ENCODE measurements at regions not wholly inside any gene's neighbourhood (a gene's known extent, or its start where the extent isn't known, plus 50 kb on each side); places are given as distances from the start of the nearest gene placed in this dataset.

- DNase-seq (ENCODE audit: low read depth), result no peak
- TF ChIP-seq CTCF (IDR thresholded peaks at IDR 0.05; ENCODE audit: insufficient read depth, low read depth, low read length), result peak; percentile 15; the same call in 1 of the 2 replicates
- ChIA-PET POLR2A (interaction anchor here (0.6 kb wide), 1 partner anchor 333 kb away, joined by 3 read pairs; no protein-coding TSS in a partner anchor), CTCF (no interaction called here)
- H3K36me3 ChIP-seq (ENCODE audit: control insufficient read depth, insufficient read depth, low read length), result no peaks in the 10 kb centered on the region
- no peak overlapping the region for H3K4me3 ChIP-seq (ENCODE audit: low read depth, low read length)
- H3K27me3 ChIP-seq (ENCODE audit: control insufficient read depth, insufficient read depth, low read length), result no peaks in the 10 kb centered on the region
Observed at GRCh38 chr3:154745929-154746328, 315.9 kb upstream of the GPR149 start.

- DNase-seq (ENCODE audit: low read depth), result no peak
- Histone ChIP-seq H3K36me3 (ENCODE audit: control insufficient read depth, insufficient read depth, low read length) (no peaks in the 10 kb centered on the region), H3K4me3 (ENCODE audit: low read depth, low read length) (no peak overlapping the region), H3K27me3 (ENCODE audit: control insufficient read depth, insufficient read depth, low read length) (no peaks in the 10 kb centered on the region)
- POLR2A ChIA-PET, result no interaction called here
- TF ChIP-seq CTCF (IDR thresholded peaks at IDR 0.05; ENCODE audit: insufficient read depth, low read depth, low read length), result no peak
- CTCF ChIA-PET, result no interaction called here
Observed at GRCh38 chr3:154745122-154745521, 315.1 kb upstream of the GPR149 start.

GRCh38 chr3:154743418-154743817 lies 313.4 kb upstream of the GPR149 start:
- ChIA-PET CTCF (no interaction called here), POLR2A (no interaction called here)
- Histone ChIP-seq H3K4me3 (ENCODE audit: low read depth, low read length) (no peak overlapping the region), H3K27me3 (ENCODE audit: control insufficient read depth, insufficient read depth, low read length) (no peaks in the 10 kb centered on the region), H3K36me3 (ENCODE audit: control insufficient read depth, insufficient read depth, low read length) (no peaks in the 10 kb centered on the region)
- no peak for DNase-seq (ENCODE audit: low read depth)
- TF ChIP-seq CTCF (IDR thresholded peaks at IDR 0.05; ENCODE audit: insufficient read depth, low read depth, low read length), result no peak

- TF ChIP-seq CTCF (IDR thresholded peaks at IDR 0.05; ENCODE audit: insufficient read depth, low read depth, low read length), result no peak
- Histone ChIP-seq H3K36me3 (ENCODE audit: control insufficient read depth, insufficient read depth, low read length) (no peaks in the 10 kb centered on the region), H3K27me3 (ENCODE audit: control insufficient read depth, insufficient read depth, low read length) (no peaks in the 10 kb centered on the region), H3K4me3 (ENCODE audit: low read depth, low read length) (no peak overlapping the region)
- DNase-seq (ENCODE audit: low read depth), result no peak
- POLR2A ChIA-PET, result no interaction called here
- CTCF ChIA-PET, result no interaction called here
Observed at GRCh38 chr3:154734468-154734867, 304.5 kb upstream of the GPR149 start.

GRCh38 chr3:154730186-154730585 lies 300.2 kb upstream of the GPR149 start:
- Histone ChIP-seq H3K27me3 (ENCODE audit: control insufficient read depth, insufficient read depth, low read length) (no peaks in the 10 kb centered on the region), H3K36me3 (ENCODE audit: control insufficient read depth, insufficient read depth, low read length) (no peaks in the 10 kb centered on the region), H3K4me3 (ENCODE audit: low read depth, low read length) (no peak overlapping the region)
- CTCF ChIA-PET, result interaction anchor here (0.6 kb wide), 1 partner anchor 33 kb away, joined by 3 read pairs; no protein-coding TSS in a partner anchor
- POLR2A ChIA-PET, result no interaction called here
- TF ChIP-seq CTCF (IDR thresholded peaks at IDR 0.05; ENCODE audit: insufficient read depth, low read depth, low read length), result no peak
- DNase-seq (ENCODE audit: low read depth), result no peak

Measured in BJ (cell line).